ENCODE measurements at regions not wholly inside any gene's neighbourhood (a gene's known extent, or its start where the extent isn't known, plus 50 kb on each side); places are given as distances from the start of the nearest gene placed in this dataset.

DNA sequence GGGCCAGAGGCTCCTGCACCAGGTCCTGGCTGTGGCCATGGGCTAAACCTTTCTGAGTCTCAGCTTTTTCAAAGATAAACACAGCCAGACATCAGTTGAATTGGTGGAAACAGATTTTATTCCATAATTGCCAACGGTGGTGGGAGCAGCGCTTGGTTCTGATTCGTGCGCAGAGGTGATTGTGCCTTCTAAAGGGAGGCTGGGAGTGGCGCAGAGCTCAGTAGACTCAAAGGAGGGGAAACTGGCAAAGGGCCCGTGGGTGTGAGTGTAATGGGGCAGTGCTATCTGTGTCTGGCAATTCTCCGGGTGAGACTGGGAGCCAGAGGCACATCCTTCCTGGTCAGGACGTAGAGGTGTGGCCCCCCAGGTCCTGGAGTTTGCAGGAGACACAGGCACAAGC, 169.4 kb upstream of the PPP1R26 start:
- no peak for DNase-seq (ENCODE audit: low read depth)

DNA sequence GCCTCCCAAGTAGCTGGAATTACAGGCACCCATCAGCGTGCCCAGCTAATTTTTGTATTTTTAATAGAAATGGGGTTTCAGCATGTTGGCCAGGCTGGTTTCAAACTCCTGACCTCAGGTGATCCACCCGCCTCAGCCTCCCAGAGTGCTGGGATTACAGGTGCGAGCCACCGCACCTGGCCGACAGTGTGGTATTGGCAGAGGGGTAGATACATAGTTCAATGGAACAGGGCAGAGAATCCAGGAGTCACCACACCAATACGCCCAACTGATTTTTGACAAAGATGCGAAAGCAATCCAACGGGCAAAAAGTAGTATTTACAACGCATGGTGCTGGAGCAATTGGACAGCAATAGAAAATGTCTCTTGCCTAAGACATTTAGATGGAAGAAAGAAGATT, 164.0 kb upstream of the PPP1R26 start:
- DNase-seq (ENCODE audit: low read depth): no peak

DNA sequence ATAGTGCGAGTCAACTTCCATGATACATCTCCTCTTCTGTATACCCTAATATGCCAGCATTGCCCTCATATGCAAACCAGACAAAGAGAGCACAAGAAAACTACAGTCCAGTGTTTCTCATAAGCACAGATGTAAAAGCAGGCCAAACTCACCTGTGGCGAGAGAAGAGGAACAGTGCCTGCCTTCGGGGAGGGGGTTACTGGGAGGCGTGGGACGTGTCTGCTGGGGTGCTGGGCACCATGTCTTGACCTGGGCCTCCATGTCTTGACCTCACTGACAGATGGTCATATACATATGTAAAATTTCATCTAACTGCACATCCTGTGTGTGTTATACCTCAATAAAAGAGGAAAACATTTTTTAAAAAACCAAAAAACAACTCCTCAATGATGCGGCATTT, 159.3 kb upstream of the PPP1R26 start:
- DNase-seq (ENCODE audit: low read depth): no peak

DNA sequence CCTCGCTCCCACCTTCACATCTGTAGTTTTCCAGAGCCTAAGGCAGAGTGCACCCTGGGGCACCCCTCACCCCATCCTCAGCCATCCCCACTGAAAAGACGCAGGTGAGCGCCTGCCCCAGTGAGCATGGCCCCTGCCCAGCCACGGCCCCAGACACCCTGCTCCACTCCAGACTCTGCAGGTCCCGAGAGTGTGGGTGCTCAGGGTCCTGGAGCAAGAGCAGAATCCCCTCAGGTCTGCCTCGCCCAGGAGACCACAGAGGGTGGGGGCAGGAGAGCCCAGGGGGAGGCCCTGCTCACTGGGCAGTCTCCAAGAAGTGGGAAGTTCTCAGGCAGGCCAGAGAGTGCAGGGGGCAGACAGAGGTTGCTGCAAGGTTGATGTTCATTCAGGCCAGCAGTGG, 158.6 kb upstream of the PPP1R26 start:
- DNase-seq (ENCODE audit: low read depth): no peak

DNA sequence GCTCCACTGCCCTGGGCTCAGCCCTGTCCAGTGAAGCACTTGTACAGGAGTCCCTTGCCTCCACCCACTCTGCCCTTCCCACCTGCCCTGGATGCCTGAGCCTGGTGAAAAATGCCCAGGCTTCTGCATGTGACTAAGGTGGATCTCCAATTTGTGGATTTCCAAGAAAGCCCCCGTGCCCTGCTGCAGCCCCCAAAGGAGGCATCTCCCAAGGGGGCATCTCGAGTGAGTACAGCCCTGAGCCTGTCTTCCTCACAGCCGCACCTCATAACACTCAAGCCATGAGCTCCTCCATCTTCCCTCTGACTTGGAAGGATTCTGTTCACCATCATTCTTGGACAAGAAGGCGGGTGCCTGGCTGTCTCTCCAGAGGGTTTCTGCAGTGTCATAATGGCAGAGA, 158.0 kb upstream of the PPP1R26 start:
- DNase-seq (ENCODE audit: low read depth): no peak

DNA sequence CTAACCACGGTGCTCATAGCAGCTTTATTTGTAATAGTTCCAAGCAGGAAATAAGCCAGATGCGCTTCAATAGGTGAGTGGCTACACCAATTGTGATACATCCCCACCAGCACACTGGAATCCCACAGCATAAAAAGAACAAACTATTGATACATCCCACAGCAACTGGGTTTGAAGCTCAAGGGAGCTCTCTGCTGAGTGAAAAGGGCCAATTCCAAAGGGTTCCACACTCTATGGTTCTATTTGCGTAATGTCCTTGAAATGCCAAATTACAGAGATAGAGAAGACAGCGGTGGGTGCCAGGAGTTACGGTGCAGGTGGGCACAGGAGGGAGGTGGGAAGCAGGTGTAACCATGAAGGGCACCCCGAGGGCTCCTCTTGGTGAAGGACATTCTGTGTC, 155.3 kb upstream of the PPP1R26 start:
- no peak for DNase-seq (ENCODE audit: low read depth)

DNA sequence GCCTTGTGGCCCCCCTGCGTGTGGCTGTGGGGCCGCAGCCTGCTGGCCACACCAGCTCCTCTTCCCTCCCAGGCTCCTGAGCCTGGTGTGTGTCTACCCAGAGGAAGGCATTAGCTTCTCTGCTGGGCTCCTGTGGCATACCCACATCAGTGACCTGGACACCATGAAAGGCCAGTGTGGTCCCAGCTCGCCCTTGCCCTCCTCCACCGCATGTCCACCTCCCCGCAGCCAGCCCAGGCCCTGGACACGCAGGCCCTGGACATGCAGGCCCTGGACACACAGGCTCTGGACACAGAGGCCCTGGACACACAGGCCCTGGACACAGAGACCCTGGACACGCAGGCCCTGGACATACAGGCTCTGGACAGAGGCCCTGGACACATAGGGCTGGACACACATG, 153.4 kb upstream of the PPP1R26 start:
- no peak for DNase-seq (ENCODE audit: low read depth)

DNA sequence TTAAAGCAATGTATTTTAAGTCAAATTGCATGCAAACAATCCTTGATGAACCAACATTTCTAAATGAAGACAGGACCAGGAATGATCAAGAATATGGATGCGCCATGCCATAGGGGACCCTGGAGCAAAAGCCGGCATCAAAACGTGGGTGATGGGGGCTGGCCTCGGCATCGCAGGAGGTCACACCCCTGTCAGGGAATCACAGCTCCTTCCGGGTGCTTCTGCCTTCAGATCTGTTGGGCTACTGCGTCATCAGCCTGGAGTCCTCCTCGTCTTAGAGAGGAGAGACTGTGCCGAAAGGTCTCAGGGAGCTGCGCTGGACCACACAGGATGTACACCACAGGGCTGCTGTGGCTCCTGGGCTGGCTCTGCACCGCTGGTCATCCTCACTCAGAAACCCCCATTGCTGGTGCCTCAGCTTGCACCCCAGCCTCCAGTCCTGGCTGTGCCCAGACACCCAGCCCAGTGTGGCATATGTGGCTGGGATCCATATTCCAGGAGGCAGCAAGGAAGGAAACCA, 152.9 kb upstream of the PPP1R26 start:
- DNase-seq (ENCODE audit: low read depth): no peak

DNA sequence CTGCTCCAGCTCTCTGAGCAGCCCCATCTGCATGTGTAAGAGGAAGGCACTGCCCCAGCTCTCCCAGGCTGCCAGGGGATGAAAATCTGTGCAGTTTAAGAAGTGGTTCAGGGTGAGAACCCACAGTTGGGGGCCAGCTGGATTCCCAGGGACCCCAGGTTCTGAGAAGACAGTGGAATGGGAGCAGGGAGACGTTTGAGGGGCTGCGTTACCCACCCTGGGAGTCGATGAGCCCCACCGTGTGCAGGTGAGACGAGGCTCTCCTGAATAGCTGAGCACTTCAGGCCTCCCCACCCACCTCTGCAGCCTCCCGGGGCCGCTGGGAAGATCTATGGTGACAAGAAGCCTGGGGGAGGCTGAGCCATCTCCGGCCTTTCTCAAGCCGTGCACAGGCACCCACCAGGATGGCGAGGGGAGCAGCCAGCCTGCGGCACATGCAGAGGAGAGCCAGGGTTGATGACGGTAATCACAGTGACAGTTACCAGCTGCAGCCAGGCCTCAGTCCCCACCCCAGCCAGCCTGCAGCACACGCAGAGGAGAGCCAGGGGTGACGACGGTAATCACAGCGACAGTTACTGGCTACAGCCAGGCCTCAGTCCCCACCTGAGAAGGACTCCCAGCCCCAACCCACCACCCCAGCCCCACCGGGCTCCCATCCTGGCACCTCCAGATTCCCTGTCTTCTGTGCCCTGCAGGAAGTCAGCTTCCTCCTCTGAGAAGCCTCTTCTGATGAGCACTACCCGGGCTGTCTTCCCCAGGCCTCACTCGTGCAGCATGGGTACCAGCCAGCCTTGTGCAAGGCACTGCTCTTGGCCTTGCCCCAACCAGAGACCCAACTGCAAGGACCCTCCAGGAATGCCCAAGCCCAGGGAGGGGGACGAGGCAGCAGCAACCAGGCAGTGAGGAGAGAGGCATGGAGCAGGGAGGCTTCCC, 150.8 kb upstream of the PPP1R26 start:
- DNase-seq (ENCODE audit: low read depth): no peak

DNA sequence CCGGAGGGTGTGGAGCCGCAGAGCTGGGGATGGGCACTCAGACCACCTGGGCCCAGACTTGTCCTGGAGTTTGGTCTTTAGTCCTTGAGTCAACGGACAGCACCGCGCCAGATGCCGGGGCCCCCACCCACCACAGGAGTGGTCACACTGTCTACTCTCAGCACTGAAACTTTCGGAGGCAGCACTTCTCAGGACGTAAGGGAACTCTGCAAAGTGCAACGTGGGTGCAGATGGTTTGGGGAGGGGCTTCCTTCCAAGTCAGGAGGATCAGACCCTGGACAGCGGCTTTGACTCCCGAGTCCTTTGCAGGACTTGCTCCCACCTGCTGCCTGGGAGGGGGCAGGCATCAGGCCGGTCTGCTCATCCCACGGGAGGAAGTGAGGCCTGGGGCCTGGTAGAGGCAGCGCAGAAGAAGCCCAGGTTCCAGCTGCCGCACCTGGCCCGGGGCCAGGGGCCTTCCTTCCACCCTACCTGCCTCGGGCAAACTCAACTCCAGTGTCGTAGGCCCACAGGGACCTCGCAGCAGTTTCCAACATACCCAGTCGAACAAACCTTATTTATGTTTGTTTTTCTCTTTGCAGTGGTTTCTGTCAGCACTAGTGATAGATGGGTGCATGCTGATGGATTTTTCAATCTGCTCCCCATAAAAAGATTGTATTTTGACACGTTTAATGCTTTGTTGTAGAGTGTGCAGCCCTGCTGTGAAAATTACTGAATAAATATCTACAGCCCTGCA, 149.8 kb upstream of the PPP1R26 start:
- DNase-seq (ENCODE audit: low read depth): no peak

DNA sequence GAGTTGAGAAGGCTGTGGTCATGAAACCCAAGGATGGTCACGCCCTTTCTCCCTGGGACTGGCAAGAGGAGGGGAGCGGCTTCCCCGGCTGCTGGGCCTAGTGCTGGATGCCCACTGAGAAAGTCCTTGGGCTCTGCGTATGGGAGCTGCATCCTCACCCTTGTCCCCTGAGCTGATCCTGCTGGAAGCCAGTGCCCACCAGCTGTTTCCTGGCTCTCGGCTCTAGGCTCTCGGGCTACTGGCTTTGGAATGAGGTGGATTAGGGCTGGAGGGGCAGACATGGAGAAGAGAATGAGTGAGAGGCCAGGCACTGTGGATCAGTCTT, 149.3 kb upstream of the PPP1R26 start:
- no peak for DNase-seq (ENCODE audit: low read depth)

DNA sequence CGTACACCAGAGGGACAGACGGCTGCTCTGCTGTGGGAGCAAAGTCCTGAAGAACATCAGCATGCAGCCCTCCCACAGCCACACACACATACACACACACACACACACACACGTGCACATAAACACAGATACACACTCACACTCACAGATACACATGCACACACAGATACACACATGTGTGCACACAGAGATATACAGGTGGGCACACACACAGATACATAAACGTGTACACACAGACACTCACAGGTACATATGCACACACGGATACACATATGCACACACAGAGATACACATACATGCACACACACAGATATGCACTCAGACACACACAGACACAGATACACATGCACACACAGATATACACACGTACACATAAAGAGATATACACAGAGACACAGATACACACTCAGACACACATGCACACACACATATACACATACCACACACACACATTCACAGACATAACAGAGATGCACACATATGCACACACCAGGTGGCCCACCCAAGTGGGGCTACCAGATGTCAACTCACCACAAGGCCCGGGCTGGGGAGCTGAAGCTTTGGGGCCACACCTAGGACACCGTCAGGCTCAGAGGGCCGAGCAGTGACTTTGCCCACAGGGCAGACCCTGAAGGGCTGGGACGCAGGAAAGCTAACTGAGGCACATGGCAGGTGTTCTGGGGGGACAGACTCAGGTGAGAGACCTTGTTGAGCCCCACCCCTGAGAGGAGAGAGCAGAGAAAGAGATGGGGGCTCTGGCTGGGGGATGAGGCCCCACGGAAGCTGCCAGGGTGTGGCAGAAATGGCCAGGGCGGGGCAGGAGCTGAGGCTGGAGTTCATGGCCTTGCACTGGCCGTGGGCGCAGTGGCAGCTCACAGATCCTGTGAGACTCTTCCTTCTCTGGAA, 148.6 kb upstream of the PPP1R26 start:
- DNase-seq (ENCODE audit: low read depth): no peak

DNA sequence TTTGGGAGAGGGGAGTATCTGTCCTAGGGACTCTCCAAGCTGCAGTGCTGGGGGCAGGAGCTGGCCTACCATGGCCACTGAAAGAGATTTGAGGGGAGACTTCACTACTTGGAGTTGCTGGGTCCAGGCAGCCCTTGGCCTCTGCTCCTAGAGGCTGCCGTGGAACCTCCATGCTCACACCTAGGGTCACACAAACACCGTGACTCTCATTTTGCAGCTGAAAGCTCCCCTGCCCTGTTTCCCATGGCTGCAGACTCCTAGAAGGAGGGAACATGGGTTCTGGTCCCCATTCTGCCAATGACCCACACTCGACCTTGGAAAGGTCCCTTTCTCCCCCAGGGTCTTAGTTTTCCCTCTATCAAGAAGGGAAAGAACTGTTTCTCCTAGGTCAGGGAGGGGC, 147.1 kb upstream of the PPP1R26 start:
- no peak for DNase-seq (ENCODE audit: low read depth)

DNA sequence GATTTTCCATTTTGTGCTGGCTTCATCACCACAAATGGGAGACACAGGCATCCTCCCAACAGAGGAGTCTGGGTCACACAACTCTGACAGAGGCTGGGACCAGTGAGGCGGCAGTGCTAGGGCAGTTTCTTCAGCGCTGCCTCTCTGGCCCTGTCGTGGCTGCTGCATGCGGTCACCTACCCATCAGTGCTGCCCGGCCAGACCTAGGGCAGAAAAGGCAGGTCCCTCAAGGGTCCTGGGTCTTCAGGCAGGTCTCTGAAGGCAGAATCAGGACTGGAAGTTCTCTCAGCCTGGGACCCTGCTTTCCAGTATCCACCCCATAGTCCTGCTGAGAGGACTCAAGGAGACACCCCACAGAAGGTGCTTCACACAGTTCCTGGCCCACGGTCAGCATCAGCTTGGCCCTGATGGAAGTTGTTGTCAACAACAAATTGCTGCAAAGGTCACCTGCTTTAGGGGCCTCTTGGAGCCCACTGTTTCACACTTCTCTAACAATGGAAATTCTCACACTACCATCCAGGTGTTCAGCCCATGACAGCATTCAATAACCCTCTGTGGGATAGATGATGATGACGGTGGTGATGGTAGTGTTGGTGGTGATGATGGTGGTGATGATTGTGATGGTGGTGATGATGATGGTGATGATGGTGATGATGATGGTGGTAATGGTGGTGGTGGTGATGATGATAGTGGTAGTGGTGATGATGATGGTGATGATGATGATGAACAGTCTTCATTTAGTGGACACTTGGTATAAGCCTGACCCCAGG, 146.4 kb upstream of the PPP1R26 start:
- DNase-seq (ENCODE audit: low read depth): no peak

DNA sequence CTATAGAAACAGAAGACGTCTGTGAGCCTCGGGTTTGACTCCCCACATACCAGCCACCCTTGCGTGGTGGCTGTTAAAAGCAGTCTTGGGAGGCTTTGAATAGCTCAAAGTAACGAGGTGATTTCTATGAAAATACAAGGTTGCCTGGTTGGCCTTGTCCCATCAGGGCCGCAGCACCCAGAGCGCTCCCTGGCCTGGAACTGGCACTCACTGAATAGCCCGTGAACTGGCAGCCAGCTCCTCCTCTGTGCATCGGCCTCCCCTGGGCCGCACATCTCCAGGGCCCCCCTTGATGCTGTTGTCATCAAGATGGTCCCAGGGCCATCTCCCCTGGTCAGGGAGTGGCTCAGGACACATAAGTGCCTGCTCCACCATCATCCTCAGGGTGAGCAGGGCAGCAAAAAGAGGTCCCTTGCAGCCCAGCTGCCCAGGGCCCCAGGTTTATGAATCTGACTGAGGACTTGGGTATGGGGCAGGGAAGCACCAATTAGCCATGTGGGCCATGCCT, 144.6 kb upstream of the PPP1R26 start:
- no peak for DNase-seq (ENCODE audit: low read depth)

DNA sequence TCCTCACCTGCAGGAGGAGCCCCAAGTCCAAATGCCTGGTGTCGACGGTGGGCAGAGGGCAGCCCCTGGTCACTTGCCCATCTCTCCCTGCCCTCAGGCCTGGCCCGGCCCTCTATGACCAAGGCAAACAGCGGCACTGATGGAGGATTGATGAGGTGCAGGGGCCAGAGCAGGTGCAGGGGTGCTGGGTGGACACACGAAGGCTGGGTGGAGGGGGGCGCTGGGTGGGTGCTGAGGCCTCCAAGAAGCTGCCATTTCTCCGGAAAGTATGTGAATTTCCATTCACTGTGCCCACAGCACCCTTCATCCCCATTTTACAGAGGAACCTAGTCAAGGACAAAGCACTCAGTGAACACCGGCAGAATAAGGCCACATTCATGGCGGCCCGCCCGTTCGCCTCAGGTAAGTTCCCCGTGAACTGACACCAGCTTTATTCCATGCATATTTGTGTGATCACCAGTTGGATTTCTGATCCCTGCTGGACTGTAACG, 143.8 kb upstream of the PPP1R26 start:
- no peak for DNase-seq (ENCODE audit: low read depth)

DNA sequence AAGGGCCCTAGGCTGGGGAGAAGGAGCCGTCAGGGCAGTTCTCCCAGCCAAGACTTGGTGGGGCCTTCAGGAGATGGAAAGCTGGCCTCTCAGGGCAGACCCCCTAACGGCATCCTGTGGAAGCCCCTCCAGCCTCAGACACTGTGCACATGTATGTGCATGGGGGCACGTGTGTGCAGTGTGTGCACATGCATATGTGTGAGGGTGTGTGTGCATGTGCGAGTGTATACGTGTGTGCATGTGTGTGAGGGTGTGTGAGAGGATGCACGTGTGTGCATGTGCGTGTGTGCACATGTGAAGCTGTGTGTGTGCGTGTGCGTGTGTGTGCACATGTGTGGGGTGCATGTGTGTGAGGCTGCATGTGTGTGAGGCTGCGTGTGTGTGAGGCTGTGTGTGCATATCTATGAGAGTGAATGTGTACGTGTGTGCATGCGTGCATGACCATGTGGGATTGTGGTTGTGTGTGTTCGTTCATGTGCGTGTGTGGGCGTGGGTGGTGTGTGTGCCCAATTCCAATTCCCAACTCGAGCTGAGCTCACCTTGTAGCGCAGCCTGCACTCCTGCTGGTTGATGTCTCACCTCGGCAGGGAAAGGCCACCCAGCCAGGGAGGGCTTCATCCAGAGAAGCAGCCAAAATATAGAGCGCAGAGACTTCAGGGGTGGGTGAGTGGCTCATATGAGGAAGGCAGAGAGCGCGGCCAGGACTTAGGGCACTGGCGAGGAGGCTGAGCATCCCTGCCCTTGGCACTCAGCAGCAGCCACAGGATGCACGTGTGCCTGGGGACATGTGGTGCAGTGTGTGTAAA, 142.7 kb upstream of the PPP1R26 start:
- no peak for DNase-seq (ENCODE audit: low read depth)

DNA sequence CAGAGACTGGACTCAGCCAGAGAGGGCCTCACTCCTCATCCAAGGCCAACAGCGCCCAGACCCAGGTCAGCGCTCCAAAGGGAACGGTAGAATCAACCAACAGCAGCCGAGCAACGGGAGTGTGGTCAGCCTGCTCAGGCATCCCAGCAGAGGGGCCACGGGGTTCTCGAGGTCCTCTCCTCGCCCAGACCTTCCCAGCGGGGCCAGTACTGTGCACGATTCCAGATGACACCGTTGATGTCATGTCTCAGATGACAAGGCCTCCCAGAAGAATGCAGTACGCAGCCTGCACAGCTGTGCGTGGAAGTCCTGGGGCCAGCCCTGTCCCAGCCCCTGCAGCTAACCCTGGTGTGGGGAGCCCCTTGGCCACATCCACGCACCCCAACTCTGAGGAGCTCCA, 141.0 kb upstream of the PPP1R26 start:
- DNase-seq (ENCODE audit: low read depth): no peak

DNA sequence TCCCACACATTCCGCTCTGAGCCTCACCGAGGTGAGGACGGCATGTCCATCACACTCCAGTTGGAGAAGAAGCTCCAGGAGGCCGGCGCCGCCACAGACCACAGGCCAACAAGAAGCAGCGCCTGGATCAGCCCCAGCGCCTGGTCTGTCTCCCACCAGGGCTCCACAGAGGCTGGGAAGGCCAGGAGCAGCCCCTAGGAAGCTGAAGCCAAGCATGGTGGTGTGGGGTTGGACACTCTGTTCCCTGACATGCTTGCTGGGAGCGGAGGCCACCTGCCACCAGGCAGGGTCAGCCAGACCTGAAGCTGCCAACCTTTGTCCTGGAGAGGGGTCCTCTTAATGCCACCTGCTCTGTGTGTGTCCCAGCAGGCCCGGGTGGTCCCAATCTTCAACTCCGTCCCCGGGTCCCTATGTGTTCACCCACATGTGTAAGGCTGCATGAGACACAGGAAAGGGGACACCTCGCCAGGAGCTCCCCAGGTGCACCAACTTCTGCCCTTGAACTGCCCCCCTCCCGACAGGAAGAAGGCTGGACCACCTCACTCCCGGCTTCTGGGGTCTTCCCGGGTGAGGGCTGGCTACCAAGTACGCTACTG, 140.1 kb upstream of the PPP1R26 start:
- no peak for DNase-seq (ENCODE audit: low read depth)

DNA sequence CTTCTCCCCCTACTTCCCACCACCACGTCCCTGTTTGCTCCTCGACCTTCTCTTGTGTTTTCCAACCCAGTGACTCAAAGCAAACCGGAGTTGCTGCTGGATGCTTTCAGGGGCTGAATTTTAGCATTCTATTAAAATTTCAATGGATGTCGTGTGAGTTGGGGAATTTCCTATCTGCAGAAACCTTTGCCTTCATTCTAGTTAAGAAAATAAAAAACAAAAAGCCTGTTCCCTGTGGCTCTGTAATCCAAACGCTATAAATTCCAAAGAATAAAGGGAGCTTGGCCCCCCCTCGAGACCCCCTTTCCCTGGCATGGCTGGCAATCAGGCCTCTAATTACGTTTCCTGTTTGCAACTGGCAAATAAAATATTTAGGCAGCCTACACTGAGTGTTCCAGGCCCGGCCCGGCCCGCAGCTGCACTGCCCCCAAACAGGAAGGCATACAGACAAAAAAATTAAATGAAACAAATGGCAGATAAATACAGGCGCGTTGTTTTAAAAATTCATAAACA, 139.4 kb upstream of the PPP1R26 start:
- DNase-seq (ENCODE audit: low read depth): no peak

Measured in stimulated activated CD8-positive, alpha-beta memory T cell treated with anti-CD3 and anti-CD28 coated beads, Interleukin-7, amount 100 ng/mL, for 24 hours (primary cell).